GM10248 (cell line): ENCODE measurements at regions not wholly inside any gene's neighbourhood (a gene's known extent, or its start where the extent isn't known, plus 50 kb on each side); places are given as distances from the start of the nearest gene placed in this dataset.

Source experiments
- CTCF ChIA-PET: fragments of 300-600 bp; sonication (Branson Sonifier 250); formaldehyde crosslinking; extraction: SDS; loops from one replicate; lab custom pipeline; 2021; ENCODE audit warnings: antibody characterized with exemption; lab: Yijun Ruan, JAX
- POLR2A ChIA-PET: fragments of 350-650 bp; sonication (Branson Sonifier 250); formaldehyde crosslinking; extraction: SDS; loops from one replicate; lab custom pipeline; 2020; ENCODE audit warnings: antibody characterized with exemption; lab: Yijun Ruan, JAX
- DNase-seq: peaks from one replicate; pipeline ENCODE4 v3.0.0; 2012; ENCODE audit errors: extremely low spot score
- TF ChIP-seq, protein P1 (sequence below): IDR thresholded peaks from 2 replicates; pipeline ENCODE4 v1.5.1; 2012; ENCODE audit warnings: mild to moderate bottlenecking, low read depth; ENCODE audit errors: extremely low read depth, missing control alignments, control extremely low read depth

DNA sequence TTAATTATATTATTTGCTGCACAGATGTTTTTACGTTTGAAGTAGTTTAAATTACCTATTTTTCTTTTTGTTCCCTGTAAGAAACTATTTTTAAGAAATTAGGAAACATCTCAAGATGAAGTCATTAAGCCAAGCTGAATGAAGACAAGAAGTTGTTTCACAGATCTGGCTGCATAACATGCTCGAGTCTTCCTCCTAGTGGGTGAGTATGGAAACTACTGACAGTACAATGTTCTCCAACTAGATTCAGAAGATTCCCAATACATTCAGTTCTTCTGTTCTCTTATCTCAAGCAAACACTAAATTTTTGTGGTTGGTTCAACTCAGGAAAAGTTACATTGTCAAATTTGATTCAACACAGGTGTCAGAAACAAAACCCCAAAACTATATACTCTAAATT is 256.8 kb upstream of the VCX start:
- ChIA-PET POLR2A (no interaction called here), CTCF (no interaction called here)
- TF ChIP-seq, protein P1, sequence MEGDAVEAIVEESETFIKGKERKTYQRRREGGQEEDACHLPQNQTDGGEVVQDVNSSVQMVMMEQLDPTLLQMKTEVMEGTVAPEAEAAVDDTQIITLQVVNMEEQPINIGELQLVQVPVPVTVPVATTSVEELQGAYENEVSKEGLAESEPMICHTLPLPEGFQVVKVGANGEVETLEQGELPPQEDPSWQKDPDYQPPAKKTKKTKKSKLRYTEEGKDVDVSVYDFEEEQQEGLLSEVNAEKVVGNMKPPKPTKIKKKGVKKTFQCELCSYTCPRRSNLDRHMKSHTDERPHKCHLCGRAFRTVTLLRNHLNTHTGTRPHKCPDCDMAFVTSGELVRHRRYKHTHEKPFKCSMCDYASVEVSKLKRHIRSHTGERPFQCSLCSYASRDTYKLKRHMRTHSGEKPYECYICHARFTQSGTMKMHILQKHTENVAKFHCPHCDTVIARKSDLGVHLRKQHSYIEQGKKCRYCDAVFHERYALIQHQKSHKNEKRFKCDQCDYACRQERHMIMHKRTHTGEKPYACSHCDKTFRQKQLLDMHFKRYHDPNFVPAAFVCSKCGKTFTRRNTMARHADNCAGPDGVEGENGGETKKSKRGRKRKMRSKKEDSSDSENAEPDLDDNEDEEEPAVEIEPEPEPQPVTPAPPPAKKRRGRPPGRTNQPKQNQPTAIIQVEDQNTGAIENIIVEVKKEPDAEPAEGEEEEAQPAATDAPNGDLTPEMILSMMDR, result peak; percentile 49

DNA sequence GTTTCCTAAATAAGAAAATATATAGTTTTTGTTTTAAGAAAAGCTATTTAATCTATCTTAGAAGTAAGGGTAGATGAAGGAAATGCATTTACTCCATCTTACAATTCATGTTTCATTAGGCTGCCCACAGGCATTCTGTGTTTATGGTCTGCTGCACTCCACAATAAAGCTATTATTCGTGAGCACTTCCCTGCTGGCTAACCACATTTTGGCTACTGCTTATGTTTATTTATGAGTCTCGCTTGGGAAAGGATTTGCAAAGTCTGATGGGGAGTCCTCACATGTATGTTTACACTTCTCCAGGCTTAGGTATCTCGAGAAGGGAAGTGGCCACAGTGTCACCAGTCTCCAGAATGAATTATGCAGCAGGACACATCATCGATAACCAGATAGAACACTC is 260.8 kb upstream of the VCX start:
- POLR2A ChIA-PET, result no interaction called here
- DNase-seq, result no peak
- CTCF ChIA-PET, result no interaction called here
- TF ChIP-seq, protein P1, result no peak

More for the DNA sequence above, 256.8 kb upstream of the VCX start:
- peak; percentile 17 for DNase-seq

DNA sequence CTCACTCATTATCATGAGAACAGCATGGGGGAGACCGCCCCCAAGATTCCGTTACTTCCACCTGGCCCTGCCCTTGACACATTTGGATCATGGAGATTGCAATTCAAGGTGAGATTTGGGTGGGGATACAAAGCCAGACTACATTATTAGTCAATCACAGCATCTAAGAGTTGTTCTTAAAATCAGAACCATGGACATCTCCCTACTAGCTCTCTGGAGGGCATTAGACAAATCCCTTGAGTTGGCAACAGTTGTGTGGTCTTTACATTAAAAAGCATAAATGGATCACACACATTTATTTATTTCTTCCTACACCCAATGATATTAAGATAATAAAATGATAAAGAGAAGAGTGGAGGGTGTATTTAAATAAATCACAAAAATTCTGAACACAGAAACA is 262.8 kb upstream of the VCX start:
- ChIA-PET CTCF (no interaction called here), POLR2A (no interaction called here)
- TF ChIP-seq, protein P1, result no peak
- no peak for DNase-seq

DNA sequence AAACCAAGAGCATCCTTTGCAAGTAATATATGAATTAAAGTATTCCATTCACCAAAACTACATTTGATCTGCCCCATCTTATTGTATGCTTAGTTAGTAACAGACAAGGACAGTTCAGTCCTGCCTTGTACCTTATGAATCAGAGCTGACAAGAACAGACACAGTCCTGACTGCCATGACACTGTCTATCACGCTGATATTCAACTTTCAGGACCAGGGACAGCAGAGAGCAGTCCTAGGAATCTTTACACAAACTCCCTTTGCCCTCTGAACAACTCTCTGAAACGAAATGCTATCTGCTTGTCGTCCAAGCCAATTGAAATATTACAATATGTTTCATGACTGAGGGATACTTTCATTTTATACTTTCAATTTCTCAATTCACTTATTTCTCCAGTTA is 268.6 kb upstream of the VCX start:
- POLR2A ChIA-PET, result no interaction called here
- TF ChIP-seq, protein P1, result no peak
- CTCF ChIA-PET, result no interaction called here
- DNase-seq, result no peak

DNA sequence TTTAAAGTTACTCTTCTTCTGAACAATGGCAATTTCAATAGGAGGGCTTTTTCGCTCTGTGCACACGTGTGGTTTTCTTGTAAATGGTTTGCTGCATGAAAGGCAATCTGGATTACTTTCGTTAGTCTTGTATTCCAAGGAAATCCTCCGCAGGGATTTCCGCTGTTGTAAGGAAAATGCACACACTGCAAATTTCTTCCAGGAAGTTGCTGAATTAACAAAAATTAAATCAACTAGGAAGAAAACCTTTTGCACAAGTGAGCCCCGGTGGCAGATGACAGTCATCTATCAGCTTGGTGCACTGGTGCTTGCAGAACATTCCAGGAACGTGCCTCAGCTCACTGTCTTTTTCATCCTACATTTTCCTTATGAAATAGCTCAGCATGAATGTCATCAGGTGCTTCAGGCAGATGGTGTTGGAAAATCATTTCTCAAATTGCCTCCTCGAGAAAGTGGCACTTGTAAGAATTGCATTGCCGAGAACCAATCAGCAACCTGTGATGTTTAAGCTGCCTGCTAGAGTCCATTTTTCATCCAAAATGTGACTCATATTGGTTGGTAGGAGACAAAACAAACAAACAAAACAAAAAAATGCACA is 272.4 kb upstream of the VCX start:
- ChIA-PET POLR2A (no interaction called here), CTCF (no interaction called here)
- DNase-seq, result no peak
- TF ChIP-seq, protein P1, result no peak

DNA sequence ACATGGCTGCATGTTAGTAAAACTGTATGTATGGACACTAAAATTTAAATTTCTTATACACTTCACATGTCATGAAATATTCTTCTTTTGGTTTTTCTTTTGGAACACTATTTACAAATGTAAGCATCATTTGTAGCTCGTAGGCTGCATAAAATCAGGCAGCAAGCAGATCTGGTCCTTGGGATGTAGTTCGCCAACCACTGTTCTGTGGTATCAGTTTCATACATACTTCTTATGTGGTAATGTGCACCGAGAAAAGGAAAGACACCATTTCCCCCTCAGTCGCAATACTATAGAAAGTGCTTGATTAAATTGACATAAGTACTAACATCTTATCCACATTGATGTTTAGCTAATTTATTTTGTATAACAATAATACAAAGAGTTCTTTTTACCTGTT is 274.4 kb upstream of the VCX start:
- POLR2A ChIA-PET, result no interaction called here
- CTCF ChIA-PET, result interaction anchor here (2.3 kb wide), 1 partner anchor 11 kb away, joined by 7 read pairs; no protein-coding TSS in a partner anchor
- TF ChIP-seq, protein P1, result no peak
- no peak for DNase-seq
